ENCODE measurements at regions not wholly inside any gene's neighbourhood (a gene's known extent, or its start where the extent isn't known, plus 50 kb on each side); places are given as distances from the start of the nearest gene placed in this dataset.

DNA sequence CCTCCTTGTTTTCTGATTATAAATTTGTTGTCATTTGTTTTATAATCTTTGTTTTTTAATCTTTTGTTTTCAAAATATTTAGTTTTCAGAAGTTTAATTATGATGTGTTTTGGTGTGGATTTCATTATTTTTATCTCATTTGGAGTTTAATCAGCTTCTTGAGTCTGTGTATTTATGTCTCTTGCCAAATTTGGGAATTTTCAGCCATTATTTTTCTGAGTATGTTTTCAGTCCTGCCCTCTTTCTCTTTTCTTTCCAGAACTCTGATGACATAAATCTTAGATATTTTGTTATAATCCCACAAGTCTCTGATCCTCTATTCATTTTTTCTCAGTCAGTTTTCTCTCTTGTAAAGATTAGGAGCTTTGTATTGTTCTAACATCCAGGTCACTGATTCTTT is 89.8 kb downstream of the RHOU start (continued):
- TF ChIP-seq, protein P1, sequence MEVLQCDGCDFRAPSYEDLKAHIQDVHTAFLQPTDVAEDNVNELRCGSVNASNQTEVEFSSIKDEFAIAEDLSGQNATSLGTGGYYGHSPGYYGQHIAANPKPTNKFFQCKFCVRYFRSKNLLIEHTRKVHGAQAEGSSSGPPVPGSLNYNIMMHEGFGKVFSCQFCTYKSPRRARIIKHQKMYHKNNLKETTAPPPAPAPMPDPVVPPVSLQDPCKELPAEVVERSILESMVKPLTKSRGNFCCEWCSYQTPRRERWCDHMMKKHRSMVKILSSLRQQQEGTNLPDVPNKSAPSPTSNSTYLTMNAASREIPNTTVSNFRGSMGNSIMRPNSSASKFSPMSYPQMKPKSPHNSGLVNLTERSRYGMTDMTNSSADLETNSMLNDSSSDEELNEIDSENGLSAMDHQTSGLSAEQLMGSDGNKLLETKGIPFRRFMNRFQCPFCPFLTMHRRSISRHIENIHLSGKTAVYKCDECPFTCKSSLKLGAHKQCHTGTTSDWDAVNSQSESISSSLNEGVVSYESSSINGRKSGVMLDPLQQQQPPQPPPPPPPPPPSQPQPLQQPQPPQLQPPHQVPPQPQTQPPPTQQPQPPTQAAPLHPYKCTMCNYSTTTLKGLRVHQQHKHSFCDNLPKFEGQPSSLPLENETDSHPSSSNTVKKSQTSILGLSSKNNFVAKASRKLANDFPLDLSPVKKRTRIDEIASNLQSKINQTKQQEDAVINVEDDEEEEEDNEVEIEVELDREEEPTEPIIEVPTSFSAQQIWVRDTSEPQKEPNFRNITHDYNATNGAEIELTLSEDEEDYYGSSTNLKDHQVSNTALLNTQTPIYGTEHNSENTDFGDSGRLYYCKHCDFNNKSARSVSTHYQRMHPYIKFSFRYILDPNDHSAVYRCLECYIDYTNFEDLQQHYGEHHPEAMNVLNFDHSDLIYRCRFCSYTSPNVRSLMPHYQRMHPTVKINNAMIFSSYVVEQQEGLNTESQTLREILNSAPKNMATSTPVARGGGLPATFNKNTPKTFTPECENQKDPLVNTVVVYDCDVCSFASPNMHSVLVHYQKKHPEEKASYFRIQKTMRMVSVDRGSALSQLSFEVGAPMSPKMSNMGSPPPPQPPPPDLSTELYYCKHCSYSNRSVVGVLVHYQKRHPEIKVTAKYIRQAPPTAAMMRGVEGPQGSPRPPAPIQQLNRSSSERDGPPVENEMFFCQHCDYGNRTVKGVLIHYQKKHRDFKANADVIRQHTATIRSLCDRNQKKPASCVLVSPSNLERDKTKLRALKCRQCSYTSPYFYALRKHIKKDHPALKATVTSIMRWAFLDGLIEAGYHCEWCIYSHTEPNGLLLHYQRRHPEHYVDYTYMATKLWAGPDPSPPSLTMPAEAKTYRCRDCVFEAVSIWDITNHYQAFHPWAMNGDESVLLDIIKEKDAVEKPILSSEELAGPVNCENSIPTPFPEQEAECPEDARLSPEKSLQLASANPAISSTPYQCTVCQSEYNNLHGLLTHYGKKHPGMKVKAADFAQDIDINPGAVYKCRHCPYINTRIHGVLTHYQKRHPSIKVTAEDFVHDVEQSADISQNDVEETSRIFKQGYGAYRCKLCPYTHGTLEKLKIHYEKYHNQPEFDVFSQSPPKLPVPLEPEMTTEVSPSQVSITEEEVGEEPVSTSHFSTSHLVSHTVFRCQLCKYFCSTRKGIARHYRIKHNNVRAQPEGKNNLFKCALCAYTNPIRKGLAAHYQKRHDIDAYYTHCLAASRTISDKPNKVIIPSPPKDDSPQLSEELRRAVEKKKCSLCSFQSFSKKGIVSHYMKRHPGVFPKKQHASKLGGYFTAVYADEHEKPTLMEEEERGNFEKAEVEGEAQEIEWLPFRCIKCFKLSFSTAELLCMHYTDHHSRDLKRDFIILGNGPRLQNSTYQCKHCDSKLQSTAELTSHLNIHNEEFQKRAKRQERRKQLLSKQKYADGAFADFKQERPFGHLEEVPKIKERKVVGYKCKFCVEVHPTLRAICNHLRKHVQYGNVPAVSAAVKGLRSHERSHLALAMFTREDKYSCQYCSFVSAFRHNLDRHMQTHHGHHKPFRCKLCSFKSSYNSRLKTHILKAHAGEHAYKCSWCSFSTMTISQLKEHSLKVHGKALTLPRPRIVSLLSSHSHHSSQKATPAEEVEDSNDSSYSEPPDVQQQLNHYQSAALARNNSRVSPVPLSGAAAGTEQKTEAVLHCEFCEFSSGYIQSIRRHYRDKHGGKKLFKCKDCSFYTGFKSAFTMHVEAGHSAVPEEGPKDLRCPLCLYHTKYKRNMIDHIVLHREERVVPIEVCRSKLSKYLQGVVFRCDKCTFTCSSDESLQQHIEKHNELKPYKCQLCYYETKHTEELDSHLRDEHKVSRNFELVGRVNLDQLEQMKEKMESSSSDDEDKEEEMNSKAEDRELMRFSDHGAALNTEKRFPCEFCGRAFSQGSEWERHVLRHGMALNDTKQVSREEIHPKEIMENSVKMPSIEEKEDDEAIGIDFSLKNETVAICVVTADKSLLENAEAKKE (CRISPR knock-in tag; IDR thresholded peaks at IDR 0.05): no peak
- no peak for TF ChIP-seq NANOG (IDR thresholded peaks at IDR 0.05; ENCODE audit: borderline replicate concordance)
- TF ChIP-seq, protein P2, sequence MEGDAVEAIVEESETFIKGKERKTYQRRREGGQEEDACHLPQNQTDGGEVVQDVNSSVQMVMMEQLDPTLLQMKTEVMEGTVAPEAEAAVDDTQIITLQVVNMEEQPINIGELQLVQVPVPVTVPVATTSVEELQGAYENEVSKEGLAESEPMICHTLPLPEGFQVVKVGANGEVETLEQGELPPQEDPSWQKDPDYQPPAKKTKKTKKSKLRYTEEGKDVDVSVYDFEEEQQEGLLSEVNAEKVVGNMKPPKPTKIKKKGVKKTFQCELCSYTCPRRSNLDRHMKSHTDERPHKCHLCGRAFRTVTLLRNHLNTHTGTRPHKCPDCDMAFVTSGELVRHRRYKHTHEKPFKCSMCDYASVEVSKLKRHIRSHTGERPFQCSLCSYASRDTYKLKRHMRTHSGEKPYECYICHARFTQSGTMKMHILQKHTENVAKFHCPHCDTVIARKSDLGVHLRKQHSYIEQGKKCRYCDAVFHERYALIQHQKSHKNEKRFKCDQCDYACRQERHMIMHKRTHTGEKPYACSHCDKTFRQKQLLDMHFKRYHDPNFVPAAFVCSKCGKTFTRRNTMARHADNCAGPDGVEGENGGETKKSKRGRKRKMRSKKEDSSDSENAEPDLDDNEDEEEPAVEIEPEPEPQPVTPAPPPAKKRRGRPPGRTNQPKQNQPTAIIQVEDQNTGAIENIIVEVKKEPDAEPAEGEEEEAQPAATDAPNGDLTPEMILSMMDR (conservative IDR thresholded peaks at IDR 0.05; ENCODE audit: low read depth in 2 of 2): no peak
- no peak for TF ChIP-seq JUNB (IDR thresholded peaks at IDR 0.05; ENCODE audit: unreplicated experiment)
- TF ChIP-seq ZNF114 (CRISPR knock-in tag; IDR thresholded peaks at IDR 0.05): no peak

DNA sequence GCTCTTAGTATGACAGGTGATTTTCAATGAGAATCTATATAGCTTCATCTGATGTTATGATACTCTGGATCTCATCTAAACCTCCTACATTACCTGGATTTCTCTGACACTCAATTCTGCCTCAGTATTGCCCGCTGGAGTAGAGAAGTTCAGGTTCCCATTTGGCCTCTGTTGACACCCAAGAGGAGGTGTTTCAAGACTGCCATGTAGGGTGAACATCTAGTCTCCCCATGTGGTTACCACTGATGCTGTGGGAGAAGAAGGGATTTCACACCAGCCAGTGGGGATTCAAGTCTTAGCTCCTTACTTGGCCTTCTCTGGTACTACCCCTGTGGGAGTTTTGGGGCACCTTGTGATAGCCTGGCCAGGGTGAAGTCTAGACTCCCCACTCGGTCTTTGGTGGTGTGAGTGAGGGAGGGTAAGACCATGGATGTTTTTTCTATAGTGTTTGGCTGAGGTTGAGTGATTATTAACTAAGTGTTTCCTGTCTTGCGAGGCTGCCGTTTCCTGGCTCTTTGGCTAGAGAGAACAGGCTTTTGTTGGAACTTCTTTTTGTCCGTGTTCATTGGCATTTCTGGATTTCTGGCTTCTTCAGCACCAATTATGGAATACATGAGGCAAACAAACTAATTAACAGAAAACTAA is 90.7 kb downstream of the RHOU start:
- Histone ChIP-seq H2AFZ (no peak overlapping the region), H3K36me3 (ENCODE audit: insufficient read depth) (no peaks in the 10 kb centered on the region), H3K9me2 (ENCODE audit: insufficient read depth) (0 out of 2 replicates have a peak, but pooled peaks cover 4% of the 10 kb centered on the region), H4K20me1 (replicated peaks; ENCODE audit: insufficient read depth) (no peaks in the 10 kb centered on the region), H3F3A (replicated peaks; ENCODE audit: low read depth) (no peaks in the 10 kb centered on the region), H3K27me3 (ENCODE audit: insufficient read depth) (no peaks in the 10 kb centered on the region), H3K79me2 (replicated peaks; ENCODE audit: insufficient read depth) (no peaks in the 10 kb centered on the region), H3K4me1 (ENCODE audit: insufficient read depth) (peaks cover 14% of the 10 kb centered on the region), H3K4me2 (peak overlapping the region; percentile 49; the same call in 1 of the 2 replicates), H3K27ac (ENCODE audit: low read depth) (no peak overlapping the region), H3K4me3 (no peak overlapping the region)
- H3K4me1 Mint-ChIP-seq: peaks cover 24% of the 10 kb centered on the region
- no peak overlapping the region for H3K27ac Mint-ChIP-seq
- ATAC-seq (no peak), DNase-seq (ENCODE audit: low spot score) (no peak)
- no peaks in the 10 kb centered on the region for H3K36me3 Mint-ChIP-seq (ENCODE audit: low read depth)
- H3K9me3 Mint-ChIP-seq: no peaks in the 10 kb centered on the region
- H3K4me3 Mint-ChIP-seq: no peak overlapping the region
- no peaks in the 10 kb centered on the region for H3K27me3 Mint-ChIP-seq (ENCODE audit: insufficient read depth, low read depth, poor library complexity)
- TF ChIP-seq EZH2 (IDR thresholded peaks at IDR 0.05; ENCODE audit: low read depth, unreplicated experiment): no peak
- no peak for TF ChIP-seq EZH2phosphoT487 (IDR thresholded peaks at IDR 0.05; ENCODE audit: unreplicated experiment)
- TF ChIP-seq, protein P3, sequence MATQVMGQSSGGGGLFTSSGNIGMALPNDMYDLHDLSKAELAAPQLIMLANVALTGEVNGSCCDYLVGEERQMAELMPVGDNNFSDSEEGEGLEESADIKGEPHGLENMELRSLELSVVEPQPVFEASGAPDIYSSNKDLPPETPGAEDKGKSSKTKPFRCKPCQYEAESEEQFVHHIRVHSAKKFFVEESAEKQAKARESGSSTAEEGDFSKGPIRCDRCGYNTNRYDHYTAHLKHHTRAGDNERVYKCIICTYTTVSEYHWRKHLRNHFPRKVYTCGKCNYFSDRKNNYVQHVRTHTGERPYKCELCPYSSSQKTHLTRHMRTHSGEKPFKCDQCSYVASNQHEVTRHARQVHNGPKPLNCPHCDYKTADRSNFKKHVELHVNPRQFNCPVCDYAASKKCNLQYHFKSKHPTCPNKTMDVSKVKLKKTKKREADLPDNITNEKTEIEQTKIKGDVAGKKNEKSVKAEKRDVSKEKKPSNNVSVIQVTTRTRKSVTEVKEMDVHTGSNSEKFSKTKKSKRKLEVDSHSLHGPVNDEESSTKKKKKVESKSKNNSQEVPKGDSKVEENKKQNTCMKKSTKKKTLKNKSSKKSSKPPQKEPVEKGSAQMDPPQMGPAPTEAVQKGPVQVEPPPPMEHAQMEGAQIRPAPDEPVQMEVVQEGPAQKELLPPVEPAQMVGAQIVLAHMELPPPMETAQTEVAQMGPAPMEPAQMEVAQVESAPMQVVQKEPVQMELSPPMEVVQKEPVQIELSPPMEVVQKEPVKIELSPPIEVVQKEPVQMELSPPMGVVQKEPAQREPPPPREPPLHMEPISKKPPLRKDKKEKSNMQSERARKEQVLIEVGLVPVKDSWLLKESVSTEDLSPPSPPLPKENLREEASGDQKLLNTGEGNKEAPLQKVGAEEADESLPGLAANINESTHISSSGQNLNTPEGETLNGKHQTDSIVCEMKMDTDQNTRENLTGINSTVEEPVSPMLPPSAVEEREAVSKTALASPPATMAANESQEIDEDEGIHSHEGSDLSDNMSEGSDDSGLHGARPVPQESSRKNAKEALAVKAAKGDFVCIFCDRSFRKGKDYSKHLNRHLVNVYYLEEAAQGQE (IDR thresholded peaks at IDR 0.05; ENCODE audit: unreplicated experiment): no peak

Measured in GM23338 (cell line).